HG02852 (cell line): ENCODE measurements at regions not wholly inside any gene's neighbourhood (a gene's known extent, or its start where the extent isn't known, plus 50 kb on each side); places are given as distances from the start of the nearest gene placed in this dataset.
A peak's percentile ranks its signal among the peaks of the same experiment; 100 is the strongest.
"Not testable (repeated sequence)": the region's sequence is repeated elsewhere in the genome, so short reads cannot be mapped to it uniquely, and the experiment has no call there.

Experiments
- ATAC-seq: cut with Tn5 transposase; IDR thresholded peaks from one replicate; pipeline ENCODE4 v1.9.1; 2021; ENCODE audit warnings: mild to moderate bottlenecking, moderate library complexity; ENCODE audit not compliant: unreplicated experiment

DNA sequence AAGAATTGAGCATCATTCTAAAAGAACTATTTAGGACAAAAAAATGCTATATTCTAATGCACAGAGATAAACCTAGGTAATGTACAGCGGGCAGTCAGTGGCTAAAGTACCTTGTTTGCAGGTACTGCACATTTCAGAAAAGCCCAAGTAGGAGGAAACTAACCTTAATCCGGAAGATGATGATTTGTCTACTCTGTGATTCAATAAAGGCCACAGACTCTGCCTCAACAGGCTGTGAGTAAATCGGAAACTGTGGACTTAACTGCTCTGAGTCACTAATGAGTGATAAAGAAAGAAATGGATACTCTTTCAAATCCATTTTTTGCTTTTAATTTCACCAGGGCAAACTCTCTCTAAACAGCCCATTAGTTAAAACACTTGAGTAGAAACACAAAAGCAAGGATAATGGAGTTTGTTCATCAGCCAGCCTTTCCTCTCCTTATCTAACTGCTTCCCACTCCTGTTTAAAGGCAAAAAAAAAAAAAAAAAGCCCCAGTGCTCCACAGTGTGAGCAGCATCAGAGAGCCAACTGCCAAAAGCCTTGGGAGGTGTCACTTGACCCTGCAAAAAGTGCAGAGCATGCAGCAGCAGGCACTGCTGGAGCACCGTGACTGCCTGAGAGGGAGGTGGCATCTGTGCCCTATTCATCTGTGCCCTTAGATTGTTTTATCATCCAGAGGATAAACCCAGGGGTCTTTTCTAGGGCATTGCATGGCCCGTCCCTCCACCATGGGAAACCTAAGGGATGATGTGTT, 187.7 kb downstream of the SATB1 start:
- ATAC-seq: peak; percentile 96

DNA sequence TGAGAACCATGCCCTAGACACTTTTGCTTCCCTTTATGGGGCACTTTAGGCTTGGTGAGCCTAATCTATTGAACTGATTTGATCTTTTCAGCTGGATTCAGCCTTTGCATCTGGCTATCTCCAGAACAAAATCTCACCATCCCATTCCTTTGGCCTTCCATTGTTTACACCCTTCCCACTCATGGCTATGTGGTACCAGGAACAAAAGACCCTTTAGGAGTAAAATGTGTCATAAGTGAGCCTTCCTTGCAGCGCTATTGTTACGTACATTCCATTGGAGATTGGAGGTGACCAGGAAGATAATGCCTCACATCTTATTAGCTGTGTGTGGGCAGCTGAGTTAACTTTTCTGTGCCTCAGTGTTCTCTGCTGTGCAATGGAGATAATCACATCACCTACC, 188.4 kb downstream of the SATB1 start:
- ATAC-seq: no peak

DNA sequence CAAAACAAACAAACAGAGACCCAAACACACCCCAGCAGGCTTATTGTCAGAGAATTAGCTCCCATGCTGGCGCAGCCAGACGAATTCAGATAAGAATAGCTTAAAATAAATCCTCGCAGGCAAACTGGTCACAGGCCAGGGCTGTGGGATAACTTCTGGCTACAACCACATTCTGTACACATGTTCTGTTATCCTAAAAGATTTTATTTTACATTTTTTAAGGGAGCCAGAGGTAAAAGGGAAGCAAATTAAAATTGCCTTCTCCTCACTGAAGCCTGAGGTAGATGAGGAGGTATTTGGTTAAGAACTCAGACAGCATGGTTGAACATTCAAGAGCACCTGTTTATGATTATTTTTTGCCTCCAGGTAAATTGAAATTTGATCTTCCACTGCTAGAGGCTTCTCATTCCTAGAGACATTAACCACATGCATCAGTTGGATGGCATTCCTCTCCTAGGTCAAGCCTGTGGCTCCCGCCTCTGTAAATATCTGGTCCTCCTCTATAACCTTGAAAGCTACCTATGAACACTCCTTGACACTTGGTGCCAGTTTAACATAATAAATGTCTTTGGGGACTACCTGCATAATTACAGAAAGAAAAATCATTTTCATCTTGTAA, 190.3 kb downstream of the SATB1 start:
- ATAC-seq: no peak

DNA sequence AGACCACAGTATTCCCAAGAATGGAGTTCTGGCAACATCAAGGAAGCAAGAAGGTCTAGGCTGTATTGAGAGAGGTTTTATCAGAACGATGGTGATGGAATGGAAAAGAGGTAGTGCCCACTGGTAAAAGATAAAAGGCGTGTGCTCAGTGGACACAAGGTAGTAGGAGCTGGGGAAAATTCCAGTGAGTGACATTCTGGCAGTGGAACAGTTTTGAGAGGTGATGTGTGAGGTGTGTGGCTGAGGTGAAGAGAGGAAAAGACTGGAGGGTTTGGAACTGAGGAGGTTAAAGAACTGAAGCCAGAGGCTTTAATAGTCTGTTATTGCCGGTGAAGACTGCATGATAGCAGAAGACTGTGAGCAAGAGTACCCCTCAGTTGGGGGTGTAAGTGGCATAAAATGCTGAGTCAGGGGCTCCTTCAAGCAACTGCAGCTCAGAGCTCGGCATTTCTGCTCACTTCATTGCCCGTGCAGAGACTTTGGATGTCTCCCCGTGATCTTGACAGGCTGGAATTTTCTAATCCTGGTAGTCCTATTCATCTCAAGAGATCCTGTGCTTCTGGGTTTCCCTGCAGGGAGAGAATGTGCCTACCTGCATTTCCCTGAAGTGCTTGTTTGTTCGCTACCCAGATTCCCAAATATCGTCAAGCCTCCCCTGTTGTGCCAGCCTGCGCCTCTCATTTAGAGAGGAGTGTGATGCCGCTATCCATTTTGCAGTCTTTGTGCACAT, 191.0 kb downstream of the SATB1 start:
- ATAC-seq: no peak

DNA sequence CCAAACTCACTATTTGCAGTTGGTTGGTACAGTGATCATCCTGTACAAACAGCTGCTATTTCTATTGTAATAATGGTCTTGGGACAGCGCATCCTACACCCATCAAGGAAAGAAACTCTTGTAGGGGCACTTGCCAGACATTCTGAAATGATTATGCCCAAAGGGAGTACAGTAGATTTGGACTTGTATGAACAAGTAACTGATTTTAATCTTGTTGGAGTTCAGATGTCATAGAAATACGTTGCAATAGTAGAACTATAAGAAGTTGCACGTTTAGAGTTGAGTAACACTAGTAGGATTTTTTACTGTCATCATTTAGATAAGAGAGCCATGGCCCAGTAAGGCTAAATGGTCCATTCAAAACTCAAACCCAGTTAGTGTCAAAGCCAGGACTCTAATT, 192.8 kb downstream of the SATB1 start:
- ATAC-seq: no peak

DNA sequence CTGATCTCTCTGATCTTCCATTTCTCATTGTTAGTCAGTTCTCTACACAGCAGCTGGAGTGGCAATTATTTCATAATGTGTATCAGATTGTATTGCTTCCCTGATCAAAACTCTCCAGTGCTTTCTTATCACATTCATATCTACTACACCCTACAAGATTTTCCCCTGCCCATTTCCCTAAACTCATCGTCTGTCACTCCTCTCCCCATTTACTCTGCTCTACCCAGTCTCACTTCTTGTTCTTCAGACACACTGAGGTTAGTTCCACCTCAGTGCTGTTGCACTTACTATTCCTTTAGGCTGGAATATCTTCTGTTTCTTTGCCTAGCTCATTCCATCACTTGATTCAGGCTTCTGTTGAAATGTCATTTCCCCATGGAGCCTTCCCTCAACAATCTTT, 197.1 kb downstream of the SATB1 start:
- no peak for ATAC-seq

DNA sequence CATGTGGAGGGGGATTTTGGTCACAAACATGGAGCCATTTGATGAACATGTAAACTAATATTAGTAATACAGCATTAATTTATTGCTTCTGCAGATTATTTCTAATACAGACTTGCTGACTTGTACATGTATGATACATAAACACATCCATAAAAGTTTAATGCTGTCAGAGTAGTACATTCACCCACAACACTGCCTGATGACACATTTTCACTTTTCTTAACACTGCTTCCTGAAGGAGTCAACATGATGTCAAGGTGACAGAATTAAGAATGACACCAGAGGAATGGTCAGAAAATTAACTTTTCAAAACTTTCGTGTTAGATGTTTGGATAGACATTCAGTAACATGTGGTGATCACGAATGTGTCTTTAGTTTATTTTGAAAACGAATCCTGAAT, 199.4 kb downstream of the SATB1 start:
- ATAC-seq: no peak

DNA sequence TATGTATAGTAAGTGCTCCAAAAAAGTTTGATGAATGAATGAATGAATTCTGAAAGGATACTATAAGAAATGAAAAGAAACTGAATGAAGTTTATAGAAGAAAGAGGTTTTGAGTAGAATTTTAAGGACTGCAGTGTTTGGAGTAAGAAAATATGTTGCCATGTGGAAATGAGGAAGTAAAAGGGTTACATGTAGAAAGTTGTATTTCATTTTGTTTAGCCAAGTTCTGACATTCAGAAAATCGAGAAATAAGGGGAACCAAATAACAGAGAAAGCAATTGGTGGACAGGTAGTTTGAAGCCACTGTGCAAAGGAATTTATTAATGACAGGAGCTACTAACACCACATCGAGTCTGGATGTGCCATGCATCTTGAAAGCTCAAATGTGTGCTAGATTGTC, 200.7 kb downstream of the SATB1 start:
- ATAC-seq: no peak

DNA sequence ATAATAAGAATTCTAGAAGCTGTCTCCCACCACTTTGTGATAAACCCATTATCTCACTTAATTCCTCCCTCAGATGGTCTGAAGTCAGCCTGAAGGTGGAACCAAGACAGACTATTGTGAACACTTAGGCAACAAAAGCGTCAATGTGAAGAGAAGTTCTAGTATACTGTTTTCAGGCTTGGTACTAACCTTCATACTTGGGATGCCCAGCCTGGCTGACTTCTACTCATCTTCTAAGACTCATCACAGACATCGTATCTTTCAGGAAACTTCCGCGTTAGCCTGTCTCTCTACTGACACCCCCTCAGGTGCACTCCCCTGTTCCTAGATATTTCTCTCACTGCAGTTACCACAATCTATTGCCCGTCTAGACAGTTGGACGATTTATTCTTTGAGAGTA, 201.2 kb downstream of the SATB1 start:
- peak; percentile 31 for ATAC-seq

DNA sequence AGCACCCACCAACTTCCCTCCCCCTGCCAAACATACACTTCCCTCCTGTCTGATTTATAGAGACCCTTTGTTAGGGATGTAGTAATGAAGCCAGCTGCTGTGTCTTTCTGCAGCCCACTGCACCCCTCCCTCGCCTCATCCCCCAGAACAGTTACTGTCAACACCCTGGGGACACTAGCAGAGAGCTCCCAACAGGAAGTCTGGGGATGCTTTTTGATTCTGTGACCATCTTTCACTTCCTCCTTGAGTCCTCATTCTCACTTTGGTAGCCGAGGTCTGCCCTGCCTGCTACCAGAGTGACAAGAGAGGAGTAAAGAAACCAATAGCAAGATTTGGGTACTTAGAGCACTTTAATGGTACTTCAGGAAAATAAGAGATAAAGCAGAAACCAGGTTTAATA, 201.6 kb downstream of the SATB1 start:
- ATAC-seq: peak; percentile 99

DNA sequence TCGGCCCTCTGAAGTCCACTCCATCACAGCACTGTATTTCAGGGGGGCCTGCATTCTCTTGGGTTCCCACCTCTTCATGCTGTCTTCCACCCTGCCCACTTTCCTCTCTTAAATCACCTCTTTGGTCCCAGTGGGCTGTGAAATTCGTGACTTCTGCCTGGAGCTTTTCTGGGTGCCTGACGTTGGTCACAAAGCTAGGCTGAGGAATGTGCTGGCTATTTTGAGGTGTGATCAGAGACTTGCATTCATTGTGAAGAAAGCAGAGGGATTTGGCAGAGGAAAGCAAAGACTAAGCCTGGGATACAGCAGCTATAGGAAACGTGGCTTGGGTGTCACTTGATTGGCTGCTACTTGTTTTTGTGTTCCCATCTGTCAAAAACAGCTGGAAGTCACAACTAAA, 202.5 kb downstream of the SATB1 start:
- ATAC-seq: no peak

DNA sequence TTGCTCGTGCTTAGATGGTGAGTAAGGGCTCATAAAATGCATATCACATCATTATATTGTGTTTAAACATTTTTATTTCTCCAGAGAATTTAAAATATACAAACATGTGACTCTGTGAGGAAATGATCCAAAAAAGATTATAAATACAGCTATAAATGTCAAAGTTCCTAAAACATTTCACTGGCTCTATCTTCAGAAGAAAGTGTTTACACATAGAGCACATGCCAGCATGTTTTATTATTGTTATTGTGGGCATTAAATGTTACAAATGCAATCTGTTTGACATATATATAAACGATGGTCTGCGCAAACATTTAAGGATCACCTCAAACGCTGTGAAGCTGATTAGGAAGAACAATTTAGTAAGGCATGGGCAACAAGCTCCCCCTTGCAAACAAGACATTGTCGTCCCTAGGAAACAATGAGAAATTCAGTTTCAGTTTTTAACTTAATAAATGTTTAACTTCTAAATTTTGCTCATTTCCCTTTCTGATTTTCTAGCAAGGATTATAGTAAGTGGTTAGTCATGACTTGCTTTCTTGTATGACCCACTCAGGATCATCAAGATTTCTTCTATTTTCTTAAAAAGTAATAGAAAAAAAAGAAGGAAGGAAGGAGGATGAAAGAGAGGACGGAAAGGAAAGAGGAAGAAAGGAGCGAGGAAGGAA, 207.5 kb downstream of the SATB1 start:
- ATAC-seq: no peak

DNA sequence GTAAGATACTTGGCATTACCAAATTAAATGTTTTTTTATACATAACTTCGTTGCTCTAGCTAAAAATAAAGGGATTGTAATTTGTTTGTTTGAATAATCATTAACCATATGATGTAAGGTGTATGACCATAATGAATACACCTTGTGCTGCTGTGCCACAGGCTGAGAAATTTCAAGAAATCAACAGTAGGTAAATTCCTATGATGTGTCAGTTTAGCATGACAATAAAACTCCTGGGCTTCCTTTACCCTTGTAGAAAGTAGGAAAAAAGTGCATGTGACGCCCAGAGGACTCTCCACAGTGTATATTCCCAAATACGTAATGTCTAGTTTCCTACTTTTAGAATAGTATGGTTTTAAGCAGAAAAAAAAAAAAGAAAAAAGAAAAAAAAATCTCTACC, 208.1 kb downstream of the SATB1 start:
- no peak for ATAC-seq

DNA sequence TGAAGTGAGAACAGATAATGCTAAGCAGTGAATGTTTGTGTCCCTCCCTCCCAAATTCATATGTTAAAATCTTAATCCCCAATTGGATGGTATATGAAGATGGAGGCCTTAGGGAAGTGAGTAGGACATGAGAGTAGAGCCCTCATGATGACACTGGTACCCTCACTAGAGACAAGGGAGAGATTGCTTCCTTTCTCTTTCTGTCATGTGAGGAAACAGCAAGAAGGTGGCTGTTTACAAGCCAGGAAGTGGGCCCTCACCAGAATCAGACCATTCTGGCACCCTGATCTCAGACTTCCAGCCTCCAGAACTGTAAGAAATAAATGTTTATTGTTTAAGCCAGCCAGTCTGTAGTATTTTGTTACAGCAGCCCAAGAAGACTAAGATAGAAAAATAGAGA, 209.5 kb downstream of the SATB1 start:
- no peak for ATAC-seq

DNA sequence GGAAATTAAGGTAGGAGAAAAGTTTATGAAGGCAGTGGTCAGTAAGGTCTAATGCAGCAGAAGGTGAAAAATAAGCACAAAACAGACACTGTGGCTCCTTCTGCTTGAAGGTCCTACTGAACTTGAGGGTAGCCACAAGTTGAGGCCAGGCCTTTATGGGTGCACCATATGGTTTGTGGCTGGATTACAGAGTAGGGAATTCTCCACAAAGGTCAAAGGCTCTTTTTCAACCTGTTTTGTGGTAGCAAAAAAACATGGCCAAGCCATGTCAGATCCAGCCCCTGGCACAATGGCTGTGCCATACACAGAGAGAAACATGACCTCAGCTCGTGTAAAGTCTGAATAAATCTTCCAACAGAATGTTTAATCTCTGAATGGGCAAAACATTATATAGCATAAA, 214.0 kb downstream of the SATB1 start:
- no peak for ATAC-seq

DNA sequence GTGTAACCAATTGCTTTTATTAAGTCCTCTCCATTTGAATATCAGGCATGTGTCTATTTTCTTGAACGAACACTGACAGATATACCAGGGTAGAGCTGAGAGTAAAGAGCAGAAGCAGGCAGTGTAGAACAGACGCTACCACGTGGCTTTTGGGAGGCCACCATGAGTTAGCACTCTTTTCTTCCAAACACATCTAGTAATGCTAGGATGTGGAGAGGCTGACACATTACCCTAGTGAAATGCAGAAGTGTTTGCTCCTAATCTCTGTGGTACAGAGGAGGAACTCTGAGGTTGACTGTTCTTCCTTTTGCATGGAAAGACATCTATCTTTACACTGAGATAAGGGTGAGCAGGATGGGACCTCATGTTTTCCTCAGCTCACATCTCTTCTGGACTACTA, 216.3 kb downstream of the SATB1 start:
- no peak for ATAC-seq

DNA sequence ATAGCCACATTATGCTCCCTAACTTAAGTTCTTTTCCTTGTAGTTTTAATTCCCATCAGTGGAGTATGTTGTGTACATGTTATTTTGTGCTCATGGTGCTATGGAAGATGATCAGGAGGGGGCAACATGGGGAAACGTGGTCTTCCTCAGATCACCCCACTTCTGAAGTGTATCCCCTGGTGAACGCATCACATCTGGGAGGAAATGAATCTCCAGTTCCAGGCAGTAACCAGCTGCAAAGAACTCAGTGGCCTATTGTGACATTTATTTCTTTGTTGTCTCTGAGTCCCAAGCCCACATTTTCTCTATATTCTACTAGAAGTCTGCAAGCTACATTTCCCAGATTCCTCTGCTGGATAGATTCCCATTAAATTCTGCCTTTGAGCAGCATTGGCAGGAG, 217.0 kb downstream of the SATB1 start:
- no peak for ATAC-seq

DNA sequence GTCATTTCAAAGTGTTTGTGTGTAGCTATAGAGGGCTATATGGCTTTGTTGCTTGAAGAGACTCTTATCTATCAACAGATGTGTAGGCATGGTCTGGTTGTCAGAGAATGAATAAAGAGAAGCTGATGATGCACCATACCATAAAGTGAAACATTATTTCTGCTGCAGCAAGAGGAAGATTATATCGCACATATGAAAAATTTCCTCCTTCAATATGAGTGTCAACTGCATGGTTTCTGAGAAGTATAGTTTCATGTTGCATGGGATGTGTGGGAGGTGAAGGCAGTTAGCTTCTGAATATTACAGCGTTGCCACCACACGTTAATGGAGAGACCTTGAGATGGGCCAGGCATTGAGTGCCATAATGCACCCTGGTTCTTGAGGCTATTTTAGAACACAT, 217.9 kb downstream of the SATB1 start:
- no peak for ATAC-seq

DNA sequence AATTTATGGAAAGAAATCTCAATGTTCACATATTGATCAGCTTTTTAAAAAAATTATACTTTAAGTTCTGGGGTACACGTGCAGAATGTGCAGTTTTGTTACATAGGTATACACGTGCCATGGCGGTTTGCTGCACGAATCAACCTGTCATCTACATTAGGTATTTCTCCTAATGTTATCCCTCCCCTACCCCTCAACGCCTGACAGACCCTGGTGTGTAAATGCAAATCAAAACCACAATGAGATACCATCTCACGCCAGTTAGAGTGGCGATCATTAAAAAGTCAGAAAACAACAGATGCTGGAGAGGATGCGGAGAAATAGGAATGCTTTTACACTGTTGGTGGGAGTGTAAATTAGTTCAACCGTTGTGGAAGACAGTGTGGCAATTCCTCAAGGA, 219.4 kb downstream of the SATB1 start:
- ATAC-seq: not testable (repeated sequence)

DNA sequence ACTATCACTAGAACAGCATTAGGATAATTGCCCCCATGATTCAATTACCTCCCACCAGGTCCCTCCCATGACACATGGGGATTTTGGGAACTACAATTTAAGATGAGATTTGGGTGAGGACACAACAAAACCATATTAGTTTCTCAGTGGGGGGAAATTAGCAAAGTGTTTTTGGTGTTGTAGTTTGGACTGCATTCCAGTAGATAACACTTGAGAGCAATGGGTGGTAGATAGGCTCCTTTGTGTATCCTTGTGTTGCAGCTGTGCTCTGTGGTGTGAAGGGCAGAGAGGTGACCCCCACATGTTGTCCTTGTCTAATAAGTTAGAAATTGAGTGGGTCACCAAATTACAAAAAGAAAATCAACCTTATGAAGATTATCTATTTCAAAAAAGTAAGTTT, 223.8 kb downstream of the SATB1 start:
- ATAC-seq: no peak

DNA sequence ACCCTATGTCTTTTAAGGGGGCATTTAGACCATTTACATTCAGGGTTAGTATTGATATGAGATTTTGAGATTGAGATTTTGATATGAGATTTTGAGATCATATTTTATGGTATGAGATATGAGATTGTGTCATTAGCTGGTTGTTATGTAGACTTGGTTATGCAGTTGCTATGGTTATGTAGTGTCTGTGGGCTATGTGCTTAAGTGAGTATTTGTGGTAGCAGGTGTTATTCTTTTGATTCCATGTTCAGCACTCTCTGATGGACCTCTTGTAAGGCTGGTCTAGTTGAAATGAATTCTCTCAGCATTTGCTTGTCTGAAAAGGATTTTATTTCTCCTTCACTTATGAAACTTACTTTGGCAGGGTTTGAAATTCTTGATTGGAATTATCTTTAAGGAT, 225.4 kb downstream of the SATB1 start:
- ATAC-seq: no peak

DNA sequence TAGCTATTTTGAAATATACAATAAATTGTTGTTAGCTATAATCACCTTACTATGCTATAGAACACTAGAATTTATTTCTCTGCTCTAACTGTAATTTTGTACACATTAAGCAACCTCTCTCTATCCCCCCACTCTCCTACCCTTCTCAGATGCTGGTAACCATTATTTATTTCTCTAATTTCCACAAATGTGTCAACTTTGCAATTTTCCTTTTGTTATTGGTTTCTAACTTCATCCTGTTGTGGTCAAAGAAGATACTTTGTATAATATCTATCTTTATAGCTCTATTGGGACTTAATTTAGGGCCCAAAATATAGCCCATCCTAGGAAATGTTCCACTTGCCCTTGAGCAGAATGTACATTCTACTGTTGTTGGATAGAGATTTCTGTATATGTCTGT, 229.3 kb downstream of the SATB1 start:
- ATAC-seq: no peak
